Fibroblast of pulmonary artery (primary cell): ENCODE measurements at regions not wholly inside any gene's neighbourhood (a gene's known extent, or its start where the extent isn't known, plus 50 kb on each side); places are given as distances from the start of the nearest gene placed in this dataset.

Source experiments
- DNase-seq: peaks from one replicate; pipeline ENCODE4 v3.0.0-alpha.2; 2010; ENCODE audit warnings: low read depth
- H3K4me3 ChIP-seq: replicated peaks from 2 replicates; pipeline ENCODE4 v1.5.1; 2011; ENCODE audit warnings: low read depth, mild to moderate bottlenecking, control low read depth, low read length, moderate library complexity
- TF ChIP-seq, protein P1 (sequence below): IDR thresholded peaks from 2 replicates; pipeline ENCODE4 v1.5.1; 2011; ENCODE audit warnings: mild to moderate bottlenecking, control low read depth, low read length, inconsistent platforms; ENCODE audit errors: missing control alignments

DNA sequence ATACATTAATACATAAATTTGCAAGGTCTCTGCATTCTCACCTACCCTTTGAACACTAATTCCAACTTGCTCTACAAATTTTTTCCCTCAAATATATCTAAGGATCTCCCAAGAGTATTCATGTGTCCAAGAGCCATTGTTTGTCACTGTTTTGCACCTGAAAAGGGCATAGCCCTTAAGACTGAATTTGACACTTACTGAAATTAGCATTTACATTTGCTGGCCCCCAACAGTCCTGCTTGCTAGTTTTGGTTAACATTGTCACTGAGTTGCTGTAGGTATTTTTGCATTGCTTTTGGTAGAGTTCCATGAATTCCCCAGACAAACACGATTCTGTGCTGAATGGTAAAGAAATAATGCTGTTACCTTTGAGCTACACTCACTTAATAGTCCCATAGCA lies 57.3 kb downstream of the KCNA4 start:
- TF ChIP-seq, protein P1, sequence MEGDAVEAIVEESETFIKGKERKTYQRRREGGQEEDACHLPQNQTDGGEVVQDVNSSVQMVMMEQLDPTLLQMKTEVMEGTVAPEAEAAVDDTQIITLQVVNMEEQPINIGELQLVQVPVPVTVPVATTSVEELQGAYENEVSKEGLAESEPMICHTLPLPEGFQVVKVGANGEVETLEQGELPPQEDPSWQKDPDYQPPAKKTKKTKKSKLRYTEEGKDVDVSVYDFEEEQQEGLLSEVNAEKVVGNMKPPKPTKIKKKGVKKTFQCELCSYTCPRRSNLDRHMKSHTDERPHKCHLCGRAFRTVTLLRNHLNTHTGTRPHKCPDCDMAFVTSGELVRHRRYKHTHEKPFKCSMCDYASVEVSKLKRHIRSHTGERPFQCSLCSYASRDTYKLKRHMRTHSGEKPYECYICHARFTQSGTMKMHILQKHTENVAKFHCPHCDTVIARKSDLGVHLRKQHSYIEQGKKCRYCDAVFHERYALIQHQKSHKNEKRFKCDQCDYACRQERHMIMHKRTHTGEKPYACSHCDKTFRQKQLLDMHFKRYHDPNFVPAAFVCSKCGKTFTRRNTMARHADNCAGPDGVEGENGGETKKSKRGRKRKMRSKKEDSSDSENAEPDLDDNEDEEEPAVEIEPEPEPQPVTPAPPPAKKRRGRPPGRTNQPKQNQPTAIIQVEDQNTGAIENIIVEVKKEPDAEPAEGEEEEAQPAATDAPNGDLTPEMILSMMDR, result no peak
- no peak for DNase-seq
- no peak overlapping the region for H3K4me3 ChIP-seq

DNA sequence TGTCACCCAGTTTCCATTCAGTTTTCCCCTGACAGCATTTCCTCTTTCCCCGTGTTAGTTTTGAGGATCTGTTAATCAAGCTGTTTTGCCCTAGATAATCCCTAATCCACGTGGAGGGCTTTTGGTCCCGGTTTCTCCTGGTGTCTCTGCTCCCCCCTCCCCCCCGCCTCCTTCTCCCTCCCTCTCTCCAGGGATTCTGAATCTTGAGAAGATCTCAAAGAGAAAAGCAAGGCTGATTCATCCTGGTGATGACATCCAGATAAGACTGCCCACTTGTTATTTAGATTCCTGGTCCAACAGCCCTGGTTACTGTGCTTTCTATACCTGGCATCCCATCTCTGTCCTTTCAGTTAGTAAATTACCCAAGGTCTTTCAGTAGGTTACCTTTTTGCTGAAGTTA lies 59.4 kb downstream of the KCNA4 start:
- no peak overlapping the region for H3K4me3 ChIP-seq
- no peak for DNase-seq
- TF ChIP-seq, protein P1, result no peak

DNA sequence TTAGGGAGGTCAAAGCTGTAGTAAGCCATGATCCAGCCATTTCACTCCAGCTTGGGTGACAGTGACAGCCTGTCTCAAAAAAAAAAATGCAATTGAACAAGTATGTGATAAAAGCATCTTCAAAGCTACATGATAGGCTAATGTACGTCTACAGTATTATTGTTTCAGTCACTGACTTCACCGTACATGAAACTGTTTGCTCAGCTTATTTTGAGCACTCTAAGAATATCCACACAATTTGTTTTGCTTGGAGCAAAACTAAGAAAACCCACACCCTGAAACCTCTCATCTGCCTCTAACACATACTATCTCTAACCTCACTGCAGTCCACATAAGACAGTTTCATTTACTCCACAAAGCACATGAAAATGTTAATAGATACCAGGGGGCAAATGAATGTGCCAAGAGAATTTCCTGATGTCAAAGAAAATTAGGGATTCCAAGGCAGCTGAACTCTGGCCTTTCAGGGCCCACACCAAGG lies 60.7 kb downstream of the KCNA4 start:
- TF ChIP-seq, protein P1, result no peak
- DNase-seq, result no peak
- H3K4me3 ChIP-seq, result no peak overlapping the region

DNA sequence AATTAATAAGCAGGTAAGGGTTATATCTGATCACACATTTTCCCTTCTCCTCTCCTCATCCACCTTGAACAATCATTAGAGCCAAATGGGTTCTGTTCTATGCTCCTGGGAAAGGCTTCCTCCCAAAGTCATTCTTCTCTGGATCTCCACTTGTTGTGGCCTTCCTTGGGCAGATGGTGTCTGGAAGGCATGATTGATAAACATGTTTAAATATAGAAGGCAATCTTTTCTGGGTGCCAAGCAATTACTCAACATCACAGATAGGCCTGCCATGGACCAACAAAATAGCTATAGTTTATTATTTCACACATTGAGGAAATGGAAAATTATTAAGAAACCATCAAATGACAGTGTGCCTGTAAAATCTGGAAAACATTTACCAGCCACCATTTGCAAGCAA lies 73.5 kb downstream of the KCNA4 start:
- DNase-seq, result no peak
- H3K4me3 ChIP-seq, result no peak overlapping the region
- TF ChIP-seq, protein P1, result no peak

DNA sequence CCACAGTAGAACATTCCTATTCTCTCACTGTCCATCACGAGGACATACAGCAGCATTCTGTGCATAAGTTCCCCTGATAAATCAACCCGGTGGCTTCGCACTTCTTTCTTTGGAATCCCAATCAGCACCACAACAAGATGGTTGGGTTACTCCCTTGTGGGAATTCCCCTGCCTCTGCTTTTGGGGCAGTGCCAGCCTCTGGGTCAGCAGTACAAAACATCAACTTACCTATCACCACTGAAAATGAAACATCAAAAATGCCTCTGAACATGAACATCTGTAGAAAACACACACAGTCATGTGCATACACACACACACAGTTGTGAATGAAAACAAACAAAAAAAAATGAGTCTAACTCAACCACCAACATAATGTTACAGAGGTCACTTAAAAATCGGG lies 79.3 kb downstream of the KCNA4 start:
- no peak for DNase-seq
- H3K4me3 ChIP-seq, result no peak overlapping the region
- TF ChIP-seq, protein P1, result no peak

DNA sequence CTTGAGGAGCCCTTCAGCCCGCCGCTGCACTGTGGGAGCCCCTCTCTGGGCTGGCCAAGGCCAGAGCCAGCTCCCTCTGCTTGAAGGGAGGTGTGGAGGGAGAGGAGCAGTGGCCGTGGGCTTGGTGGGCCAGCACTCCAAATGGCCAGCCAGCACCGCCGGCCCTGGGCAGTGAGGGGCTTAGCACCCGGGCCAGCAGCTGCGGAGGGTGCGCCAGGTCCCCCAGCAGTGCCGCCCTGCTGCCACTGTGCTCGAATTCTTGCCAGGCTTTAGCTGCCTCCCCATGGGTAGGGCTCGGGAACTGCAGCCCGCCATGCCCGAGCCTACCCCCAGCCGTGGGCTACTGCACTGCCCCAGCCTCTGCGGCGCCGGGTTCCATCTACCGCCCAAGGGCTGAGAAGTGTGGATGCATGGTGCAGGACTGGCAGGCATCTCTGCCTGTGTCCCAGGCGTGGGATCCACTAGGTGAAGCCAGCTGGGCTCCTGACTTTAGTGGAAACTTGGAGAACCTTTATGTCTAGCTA lies 82.7 kb downstream of the KCNA4 start:
- H3K4me3 ChIP-seq, result no peak overlapping the region
- no peak for DNase-seq
- TF ChIP-seq, protein P1, result no peak

DNA sequence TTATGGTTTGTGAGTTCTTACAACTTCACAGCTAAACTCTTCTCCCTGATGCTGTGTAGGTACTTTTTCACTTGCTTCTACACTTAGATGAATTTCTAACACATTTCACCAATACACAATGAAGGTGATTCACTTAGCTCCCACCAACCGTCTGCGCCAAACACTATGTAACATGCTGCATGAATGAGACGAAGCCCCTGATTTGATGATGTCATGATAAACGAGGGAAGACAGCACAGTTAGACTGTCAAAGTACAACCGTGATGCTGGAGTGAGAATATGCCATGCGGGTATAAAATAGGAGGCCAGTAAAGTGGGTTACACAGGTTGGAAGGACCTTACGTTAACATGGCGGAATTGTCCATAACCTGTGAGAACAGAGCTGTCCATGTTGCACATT lies 100.8 kb downstream of the KCNA4 start:
- TF ChIP-seq, protein P1, result no peak
- H3K4me3 ChIP-seq, result no peak overlapping the region
- no peak for DNase-seq
